ENCODE measurements at regions not wholly inside any gene's neighbourhood (a gene's known extent, or its start where the extent isn't known, plus 50 kb on each side); places are given as distances from the start of the nearest gene placed in this dataset.

DNA sequence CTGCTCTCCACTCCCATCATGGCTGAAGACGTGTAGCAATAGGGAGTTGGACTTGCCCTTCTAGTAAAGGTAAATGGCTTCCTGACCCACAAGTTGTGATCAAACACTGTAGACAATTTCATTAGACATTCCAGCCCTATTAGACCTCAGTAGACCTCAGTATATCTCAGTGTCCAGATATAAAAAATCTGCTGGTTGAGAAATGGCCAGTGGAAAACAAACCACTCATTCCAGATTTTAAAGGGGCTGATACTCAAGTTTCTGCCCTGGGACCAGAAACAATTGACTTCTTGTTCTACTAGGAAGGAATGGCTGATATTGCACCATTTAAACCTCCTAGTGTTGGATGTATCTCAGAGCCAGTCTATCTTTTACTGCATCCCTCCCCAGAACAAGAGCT lies 613.2 kb downstream of the PDCD6IP start:
- no CpG with 5 or more reads among the region's 1 CpG for WGBS (ENCODE audit: extremely low coverage, insufficient coverage, insufficient read length)

DNA sequence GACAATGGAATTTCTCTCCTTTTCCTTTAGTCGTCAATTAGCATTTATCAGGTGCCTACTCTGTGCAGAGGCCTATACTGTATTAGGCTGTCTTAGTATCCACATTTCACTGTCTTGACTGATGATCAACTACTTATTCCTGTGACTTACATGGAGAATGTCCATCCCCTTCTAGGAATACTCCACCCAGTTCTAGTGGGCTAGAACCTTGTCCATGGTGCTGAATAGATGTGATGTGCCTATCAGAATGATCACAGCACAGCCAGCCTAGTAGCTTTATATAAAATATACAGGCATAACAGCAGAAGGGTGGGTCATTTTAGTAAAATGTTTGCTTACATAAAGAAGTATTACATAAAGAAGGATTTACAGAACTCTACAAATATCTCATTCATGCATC lies 621.4 kb downstream of the PDCD6IP start:
- no peak overlapping the region for H3K4me3 ChIP-seq (ENCODE audit: low read depth, low read length)
- H3K4ac ChIP-seq (ENCODE audit: low read depth, low read length), result no peak overlapping the region
- no peak overlapping the region for H2BK12ac ChIP-seq (ENCODE audit: low read length)
- H4K8ac ChIP-seq (ENCODE audit: low read depth, low read length), result no peak overlapping the region
- no peak overlapping the region for H3K9ac ChIP-seq (ENCODE audit: low read length)
- no CpG with 5 or more reads among the region's 1 CpG for WGBS (ENCODE audit: extremely low coverage, insufficient coverage, insufficient read length)
- H3K14ac ChIP-seq (ENCODE audit: low read length), result no peak overlapping the region
- H2BK120ac ChIP-seq (ENCODE audit: insufficient read depth, low read length, poor library complexity), result no peak overlapping the region
- no peak overlapping the region for H4K12ac ChIP-seq (ENCODE audit: low read depth, low read length)
- H3K27ac ChIP-seq (ENCODE audit: low read depth, low read length), result no peak overlapping the region
- no peak overlapping the region for H3K4me2 ChIP-seq (ENCODE audit: low read length)
- H3K79me1 ChIP-seq (ENCODE audit: low read length), result no peaks in the 10 kb centered on the region
- H3K9me3 ChIP-seq (ENCODE audit: insufficient read depth, low read depth, low read length), result no peaks in the 10 kb centered on the region
- DNase-seq, result peak in 1 of 2 donors; percentile 16
- no peaks in the 10 kb centered on the region for H3K79me2 ChIP-seq (ENCODE audit: control insufficient read depth, insufficient read depth, low read length, poor library complexity)
- H3K27me3 ChIP-seq (ENCODE audit: insufficient read depth, low read length), result no peaks in the 10 kb centered on the region
- H3K36me3 ChIP-seq (ENCODE audit: control insufficient read depth in 1 of 2, insufficient read depth in 2 of 2, low read length in 2 of 2), result no peaks in the 10 kb centered on the region
- no peak overlapping the region for H4K91ac ChIP-seq (ENCODE audit: low read depth, low read length)
- H3K23ac ChIP-seq (ENCODE audit: low read length), result no peak overlapping the region
- H2AK5ac ChIP-seq (ENCODE audit: low read length), result no peak overlapping the region
- H2AFZ ChIP-seq (ENCODE audit: insufficient read depth, low read length, poor library complexity), result no peak overlapping the region
- no peaks in the 10 kb centered on the region for H3K4me1 ChIP-seq (ENCODE audit: control insufficient read depth in 1 of 2, insufficient read depth in 2 of 2, low read length in 2 of 2)
- no peak overlapping the region for H2BK5ac ChIP-seq (ENCODE audit: low read depth, low read length, poor library complexity)
- no peak overlapping the region for H3K18ac ChIP-seq (ENCODE audit: low read length)

More for the DNA sequence above, 613.2 kb downstream of the PDCD6IP start:
- H3K79me2 ChIP-seq (ENCODE audit: control insufficient read depth, insufficient read depth, low read length, poor library complexity), result no peaks in the 10 kb centered on the region
- no peak overlapping the region for H4K8ac ChIP-seq (ENCODE audit: low read depth, low read length)
- H3K36me3 ChIP-seq (ENCODE audit: control insufficient read depth in 1 of 2, insufficient read depth in 2 of 2, low read length in 2 of 2), result no peaks in the 10 kb centered on the region
- H3K4me2 ChIP-seq (ENCODE audit: low read length), result no peak overlapping the region
- no peaks in the 10 kb centered on the region for H3K4me1 ChIP-seq (ENCODE audit: control insufficient read depth in 1 of 2, insufficient read depth in 2 of 2, low read length in 2 of 2)
- no peak overlapping the region for H3K9ac ChIP-seq (ENCODE audit: low read length)
- no peak overlapping the region for H2AFZ ChIP-seq (ENCODE audit: insufficient read depth, low read length, poor library complexity)
- H2BK5ac ChIP-seq (ENCODE audit: low read depth, low read length, poor library complexity), result no peak overlapping the region
- H3K23ac ChIP-seq (ENCODE audit: low read length), result no peak overlapping the region
- no peaks in the 10 kb centered on the region for H3K79me1 ChIP-seq (ENCODE audit: low read length)
- DNase-seq, result no peak
- no peaks in the 10 kb centered on the region for H3K27me3 ChIP-seq (ENCODE audit: insufficient read depth, low read length)
- H2BK12ac ChIP-seq (ENCODE audit: low read length), result no peak overlapping the region
- no peak overlapping the region for H2AK5ac ChIP-seq (ENCODE audit: low read length)
- no peak overlapping the region for H4K12ac ChIP-seq (ENCODE audit: low read depth, low read length)
- H3K4ac ChIP-seq (ENCODE audit: low read depth, low read length), result no peak overlapping the region
- no peak overlapping the region for H3K27ac ChIP-seq (ENCODE audit: low read depth, low read length)
- no peak overlapping the region for H3K18ac ChIP-seq (ENCODE audit: low read length)
- no peak overlapping the region for H4K91ac ChIP-seq (ENCODE audit: low read depth, low read length)
- no peak overlapping the region for H3K14ac ChIP-seq (ENCODE audit: low read length)
- no peak overlapping the region for H2BK120ac ChIP-seq (ENCODE audit: insufficient read depth, low read length, poor library complexity)
- no peaks in the 10 kb centered on the region for H3K9me3 ChIP-seq (ENCODE audit: insufficient read depth, low read depth, low read length)
- no peak overlapping the region for H3K4me3 ChIP-seq (ENCODE audit: low read depth, low read length)

DNA sequence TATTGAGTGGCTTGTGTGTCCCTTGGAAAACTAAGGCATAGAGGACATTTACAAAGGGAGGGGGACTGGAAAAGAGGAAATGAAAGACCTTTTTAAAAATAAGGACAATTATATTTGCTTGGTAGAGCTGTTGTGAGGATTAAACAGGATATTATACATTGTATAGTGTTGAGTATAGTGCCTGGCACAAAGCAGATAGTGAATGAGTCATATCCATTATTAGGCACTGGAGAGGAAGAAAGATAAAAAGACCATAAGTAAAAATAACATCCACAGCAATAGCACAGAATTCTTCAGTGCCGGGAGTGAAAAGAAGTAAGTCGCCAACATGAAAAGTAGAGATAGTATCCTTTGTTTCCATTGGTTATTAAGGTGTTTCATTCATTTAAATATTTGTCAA lies 623.3 kb downstream of the PDCD6IP start:
- H2BK12ac ChIP-seq (ENCODE audit: low read length), result no peak overlapping the region
- H2AK5ac ChIP-seq (ENCODE audit: low read length), result no peak overlapping the region
- no CpG with 5 or more reads among the region's 2 CpGs for WGBS (ENCODE audit: extremely low coverage, insufficient coverage, insufficient read length)
- no peak for DNase-seq
- no peak overlapping the region for H4K12ac ChIP-seq (ENCODE audit: low read depth, low read length)
- no peak overlapping the region for H3K23ac ChIP-seq (ENCODE audit: low read length)
- no peak overlapping the region for H3K18ac ChIP-seq (ENCODE audit: low read length)
- no peak overlapping the region for H3K14ac ChIP-seq (ENCODE audit: low read length)
- H3K79me2 ChIP-seq (ENCODE audit: control insufficient read depth, insufficient read depth, low read length, poor library complexity), result no peaks in the 10 kb centered on the region
- H4K8ac ChIP-seq (ENCODE audit: low read depth, low read length), result no peak overlapping the region
- no peak overlapping the region for H2AFZ ChIP-seq (ENCODE audit: insufficient read depth, low read length, poor library complexity)
- H2BK5ac ChIP-seq (ENCODE audit: low read depth, low read length, poor library complexity), result no peak overlapping the region
- no peak overlapping the region for H3K4me2 ChIP-seq (ENCODE audit: low read length)
- H3K9ac ChIP-seq (ENCODE audit: low read length), result no peak overlapping the region
- no peak overlapping the region for H4K91ac ChIP-seq (ENCODE audit: low read depth, low read length)
- H3K4ac ChIP-seq (ENCODE audit: low read depth, low read length), result no peak overlapping the region
- H3K27me3 ChIP-seq (ENCODE audit: insufficient read depth, low read length), result no peaks in the 10 kb centered on the region
- no peak overlapping the region for H3K27ac ChIP-seq (ENCODE audit: low read depth, low read length)
- H3K4me3 ChIP-seq (ENCODE audit: low read depth, low read length), result no peak overlapping the region
- no peaks in the 10 kb centered on the region for H3K36me3 ChIP-seq (ENCODE audit: control insufficient read depth in 1 of 2, insufficient read depth in 2 of 2, low read length in 2 of 2)
- H3K79me1 ChIP-seq (ENCODE audit: low read length), result no peaks in the 10 kb centered on the region
- H2BK120ac ChIP-seq (ENCODE audit: insufficient read depth, low read length, poor library complexity), result no peak overlapping the region
- H3K9me3 ChIP-seq (ENCODE audit: insufficient read depth, low read depth, low read length), result no peaks in the 10 kb centered on the region
- no peaks in the 10 kb centered on the region for H3K4me1 ChIP-seq (ENCODE audit: control insufficient read depth in 1 of 2, insufficient read depth in 2 of 2, low read length in 2 of 2)

DNA sequence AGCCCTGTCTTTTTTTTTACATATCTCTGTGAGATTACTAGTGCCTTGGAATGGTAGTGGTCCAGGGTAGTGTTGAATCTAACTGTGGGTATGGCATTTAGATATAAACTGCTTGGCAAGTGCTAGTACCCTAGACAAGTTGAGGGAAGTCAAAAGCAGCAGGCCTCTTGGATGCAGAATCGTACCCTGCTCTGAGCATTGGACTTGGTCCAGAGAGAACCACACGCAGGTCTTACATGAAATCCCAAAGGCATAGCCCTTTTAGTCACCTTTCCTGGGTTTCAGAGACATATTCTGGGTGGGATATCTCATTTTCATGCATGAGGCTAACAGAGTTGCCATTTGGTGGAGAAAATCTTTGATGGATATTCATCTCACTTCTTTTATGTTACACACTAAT lies 641.4 kb downstream of the PDCD6IP start:
- no peak overlapping the region for H3K4me3 ChIP-seq (ENCODE audit: low read depth, low read length)
- no peak overlapping the region for H2BK120ac ChIP-seq (ENCODE audit: insufficient read depth, low read length, poor library complexity)
- no CpG with 5 or more reads among the region's 2 CpGs for WGBS (ENCODE audit: extremely low coverage, insufficient coverage, insufficient read length)

More for the DNA sequence above, 641.4 kb downstream of the PDCD6IP start:
- Histone ChIP-seq H3K18ac (ENCODE audit: low read length) (no peak overlapping the region), H3K79me2 (ENCODE audit: control insufficient read depth, insufficient read depth, low read length, poor library complexity) (no peaks in the 10 kb centered on the region), H4K8ac (ENCODE audit: low read depth, low read length) (no peak overlapping the region), H4K91ac (ENCODE audit: low read depth, low read length) (no peak overlapping the region), H3K4ac (ENCODE audit: low read depth, low read length) (no peak overlapping the region), H3K4me1 (ENCODE audit: control insufficient read depth in 1 of 2, insufficient read depth in 2 of 2, low read length in 2 of 2) (no peaks in the 10 kb centered on the region), H2BK5ac (ENCODE audit: low read depth, low read length, poor library complexity) (no peak overlapping the region), H2BK12ac (ENCODE audit: low read length) (no peak overlapping the region), H3K14ac (ENCODE audit: low read length) (no peak overlapping the region), H3K27me3 (ENCODE audit: insufficient read depth, low read length) (no peaks in the 10 kb centered on the region), H3K36me3 (ENCODE audit: control insufficient read depth in 1 of 2, insufficient read depth in 2 of 2, low read length in 2 of 2) (no peaks in the 10 kb centered on the region), H3K27ac (ENCODE audit: low read depth, low read length) (no peak overlapping the region), H3K4me2 (ENCODE audit: low read length) (no peak overlapping the region), H2AK5ac (ENCODE audit: low read length) (no peak overlapping the region), H3K9me3 (ENCODE audit: insufficient read depth, low read depth, low read length) (no peaks in the 10 kb centered on the region), H3K79me1 (ENCODE audit: low read length) (no peaks in the 10 kb centered on the region), H3K9ac (ENCODE audit: low read length) (no peak overlapping the region), H4K12ac (ENCODE audit: low read depth, low read length) (no peak overlapping the region), H2AFZ (ENCODE audit: insufficient read depth, low read length, poor library complexity) (no peak overlapping the region), H3K23ac (ENCODE audit: low read length) (no peak overlapping the region)
- DNase-seq, result no peak

Data from trophoblast cell (in vitro differentiated cells and primary cell).